ENCODE measurements at regions not wholly inside any gene's neighbourhood (a gene's known extent, or its start where the extent isn't known, plus 50 kb on each side); places are given as distances from the start of the nearest gene placed in this dataset.
"Not testable (repeated sequence)": the region's sequence is repeated elsewhere in the genome, so short reads cannot be mapped to it uniquely, and the experiment has no call there.

- no peak for DNase-seq
These were observed 755.3 kb downstream of the UQCRFS1 start for GRCh38 chr19:28457620-28458019.

GRCh38 chr19:28456708-28457320 is 756.1 kb downstream of the UQCRFS1 start:
- no peak for DNase-seq

GRCh38 chr19:28456252-28456651 is 756.7 kb downstream of the UQCRFS1 start:
- no peak for DNase-seq

- no peak for DNase-seq
These were observed 758.9 kb downstream of the UQCRFS1 start for GRCh38 chr19:28454083-28454482.

GRCh38 chr19:28453420-28453819 is 759.5 kb downstream of the UQCRFS1 start:
- no peak for DNase-seq

GRCh38 chr19:28449803-28450202 is 763.1 kb downstream of the UQCRFS1 start:
- DNase-seq, result no peak

GRCh38 chr19:28446511-28446910 is 766.4 kb downstream of the UQCRFS1 start:
- DNase-seq, result no peak

- DNase-seq, result no peak
These were observed 767.1 kb downstream of the UQCRFS1 start for GRCh38 chr19:28445826-28446225.

GRCh38 chr19:28444362-28444761 is 768.6 kb downstream of the UQCRFS1 start:
- no peak for DNase-seq

- DNase-seq, result no peak
These were observed 769.6 kb downstream of the UQCRFS1 start for GRCh38 chr19:28443361-28443760.

- DNase-seq, result no peak
These were observed 775.3 kb downstream of the UQCRFS1 start for GRCh38 chr19:28437390-28438346.

- DNase-seq, result no peak
These were observed 776.6 kb downstream of the UQCRFS1 start for GRCh38 chr19:28436320-28436719.

GRCh38 chr19:28435551-28436271 is 777.2 kb downstream of the UQCRFS1 start:
- DNase-seq, result no peak

- DNase-seq, result not testable (repeated sequence)
These were observed 778.2 kb downstream of the UQCRFS1 start for GRCh38 chr19:28434794-28435193.

GRCh38 chr19:28434365-28434764 is 778.6 kb downstream of the UQCRFS1 start:
- not testable (repeated sequence) for DNase-seq

GRCh38 chr19:28433166-28433565 is 779.8 kb downstream of the UQCRFS1 start:
- not testable (repeated sequence) for DNase-seq

- no peak for DNase-seq
These were observed 782.7 kb downstream of the UQCRFS1 start for GRCh38 chr19:28430214-28430613.

GRCh38 chr19:28429356-28429755 is 783.6 kb downstream of the UQCRFS1 start:
- DNase-seq, result no peak

GRCh38 chr19:28428663-28429348 is 784.1 kb downstream of the UQCRFS1 start:
- DNase-seq, result no peak

GRCh38 chr19:28427376-28428083 is 785.4 kb downstream of the UQCRFS1 start:
- no peak for DNase-seq

GRCh38 chr19:28426730-28427225 is 786.2 kb downstream of the UQCRFS1 start:
- DNase-seq, result no peak
